Kidney epithelial cell (primary cell): ENCODE measurements at regions not wholly inside any gene's neighbourhood (a gene's known extent, or its start where the extent isn't known, plus 50 kb on each side); places are given as distances from the start of the nearest gene placed in this dataset.

Experiments used
- DNase-seq: peaks from one replicate; pipeline ENCODE4 v3.0.0-alpha.2; 2010; ENCODE audit warnings: low read depth
- H3K27me3 ChIP-seq: 2 replicates; pipeline ENCODE4 v1.6.0; 2011; ENCODE audit warnings: low read length; ENCODE audit not compliant: control insufficient read depth, insufficient read depth
- H3K36me3 ChIP-seq: 2 replicates; pipeline ENCODE4 v1.5.1; 2011; ENCODE audit warnings: low read length; ENCODE audit not compliant: control insufficient read depth, insufficient read depth
- H3K4me3 ChIP-seq: 2 replicates; pipeline ENCODE4 v1.5.1; 2011; ENCODE audit warnings: low read depth, mild to moderate bottlenecking, control low read depth, low read length
- CTCF ChIP-seq: IDR thresholded peaks from 2 replicates; pipeline ENCODE4 v1.5.1; 2011; ENCODE audit warnings: mild to moderate bottlenecking, moderate library complexity, low read length, control low read depth, inconsistent platforms; ENCODE audit not compliant: insufficient read depth, poor library complexity, severe bottlenecking

- Histone ChIP-seq H3K4me3 (no peak overlapping the region), H3K27me3 (peaks cover 14% of the 10 kb centered on the region), H3K36me3 (no peaks in the 10 kb centered on the region)
- DNase-seq = no peak
- no peak for TF ChIP-seq CTCF
Measured at GRCh38 chr2:120586507-120587278, 149.0 kb upstream of the GLI2 start.

- H3K27me3 ChIP-seq = peaks cover 14% of the 10 kb centered on the region
- no peak for DNase-seq
- no peak for TF ChIP-seq CTCF
- H3K4me3 ChIP-seq = no peak overlapping the region
- H3K36me3 ChIP-seq = no peaks in the 10 kb centered on the region
Measured at GRCh38 chr2:120587279-120587996, 148.2 kb upstream of the GLI2 start.

DNA sequence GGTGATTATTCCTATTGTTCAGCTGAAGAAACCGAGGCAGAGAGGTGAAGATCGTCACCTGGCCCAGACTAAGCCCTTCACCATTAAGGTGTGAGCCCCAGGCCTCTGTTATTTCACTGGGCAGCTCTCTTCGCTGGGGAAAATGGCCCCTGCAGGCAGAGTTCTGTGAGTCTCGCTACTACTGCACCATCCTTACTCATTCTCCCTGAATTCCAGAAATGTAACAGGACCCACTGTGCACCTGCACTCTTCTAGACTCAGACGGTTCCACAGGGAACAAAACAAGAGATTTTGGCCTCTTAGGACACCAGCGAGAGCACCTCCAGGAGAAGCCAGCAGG lies 147.7 kb upstream of the GLI2 start:
- no peak for TF ChIP-seq CTCF
- H3K27me3 ChIP-seq = peaks cover 14% of the 10 kb centered on the region
- no peak overlapping the region for H3K4me3 ChIP-seq
- H3K36me3 ChIP-seq = no peaks in the 10 kb centered on the region
- no peak for DNase-seq

DNA sequence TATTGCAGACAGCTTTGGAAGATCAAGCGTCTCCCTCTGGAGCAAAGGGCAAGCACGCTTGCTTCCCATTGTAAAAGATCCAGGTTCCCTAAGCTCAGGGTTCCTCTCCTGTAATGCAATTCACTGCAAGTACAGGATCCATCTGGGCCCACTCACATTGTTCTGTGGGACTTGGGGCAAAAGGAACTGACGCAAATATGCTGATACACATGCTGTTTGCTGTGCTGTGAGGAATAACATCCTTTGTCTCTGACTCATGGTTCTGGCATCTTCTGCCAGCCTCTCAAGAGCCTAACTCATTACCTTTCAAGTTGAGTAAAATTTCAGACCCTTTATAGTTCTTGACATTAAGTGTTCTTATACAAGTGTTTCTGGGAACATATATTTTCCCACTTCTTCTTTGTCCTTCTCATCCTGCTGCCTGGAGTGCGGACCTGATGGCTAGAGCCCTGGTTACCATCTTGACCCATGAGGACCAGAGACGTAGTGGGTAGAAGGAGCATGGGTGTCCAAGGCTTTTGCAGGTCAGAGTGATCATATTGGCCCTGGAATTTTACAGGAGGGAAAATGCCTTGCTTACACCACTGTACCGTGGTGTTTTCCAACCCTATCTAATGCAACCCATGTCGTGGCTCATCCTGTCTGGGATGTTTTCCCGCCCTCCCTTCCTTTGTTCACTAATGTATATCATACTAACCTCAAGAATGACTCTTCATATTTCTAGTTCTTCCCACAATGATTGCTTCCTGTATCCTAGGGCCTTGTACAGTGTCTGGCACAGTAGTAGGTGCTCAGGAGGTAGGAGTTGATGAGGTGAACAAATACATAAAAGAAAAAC lies 145.7 kb upstream of the GLI2 start:
- H3K27me3 ChIP-seq = peaks cover 15% of the 10 kb centered on the region
- TF ChIP-seq CTCF = no peak
- no peaks in the 10 kb centered on the region for H3K36me3 ChIP-seq
- peak; percentile 84 for DNase-seq
- H3K4me3 ChIP-seq = no peak overlapping the region

- no peak for DNase-seq
- TF ChIP-seq CTCF = no peak
- H3K36me3 ChIP-seq = no peaks in the 10 kb centered on the region
- peaks cover 21% of the 10 kb centered on the region for H3K27me3 ChIP-seq
- H3K4me3 ChIP-seq = no peak overlapping the region
Measured at GRCh38 chr2:120590841-120591240, 144.8 kb upstream of the GLI2 start.
